GM23338 (cell line): ENCODE measurements at regions not wholly inside any gene's neighbourhood (a gene's known extent, or its start where the extent isn't known, plus 50 kb on each side); places are given as distances from the start of the nearest gene placed in this dataset.

Source experiments
- ATAC-seq: fragments of 200-7000 bp; cut with Tn5 transposase; 3 replicates; pipeline ENCODE4 v1.9.1; 2020
- DNase-seq: peaks from one replicate; pipeline ENCODE4 v3.0.0-alpha.2; 2015; ENCODE audit warnings: low spot score
- H2AFZ ChIP-seq: fragments of 200-600 bp; sonication (generic); 2 replicates; pipeline ENCODE4 v1.8.0; 2016; ENCODE audit warnings: antibody characterized with exemption, mild to moderate bottlenecking, moderate library complexity
- H3F3A ChIP-seq: fragments of 200-600 bp; sonication (generic); replicated peaks from 2 replicates; pipeline ENCODE4 v1.8.0; 2017; ENCODE audit warnings: antibody characterized with exemption, mixed run types, low read depth
- H3K27ac ChIP-seq: fragments of 200-600 bp; sonication (generic); 2 replicates; pipeline ENCODE4 v1.6.1; 2016; ENCODE audit warnings: low read depth
- H3K27me3 ChIP-seq: fragments of 200-600 bp; sonication (generic); 2 replicates; pipeline ENCODE4 v1.8.0; 2016; ENCODE audit warnings: mild to moderate bottlenecking, mixed run types, moderate library complexity; ENCODE audit not compliant: insufficient read depth
- H3K36me3 ChIP-seq: fragments of 200-600 bp; sonication (generic); 2 replicates; pipeline ENCODE4 v1.8.0; 2016; ENCODE audit warnings: mild to moderate bottlenecking; ENCODE audit not compliant: insufficient read depth
- H3K4me1 ChIP-seq: fragments of 200-600 bp; sonication (generic); 2 replicates; pipeline ENCODE4 v1.8.0; 2016; ENCODE audit warnings: mild to moderate bottlenecking, moderate library complexity; ENCODE audit not compliant: insufficient read depth
- H3K4me2 ChIP-seq: fragments of 200-600 bp; sonication (generic); 2 replicates; pipeline ENCODE4 v1.7.1; 2017; ENCODE audit warnings: mixed run types
- H3K4me3 ChIP-seq: fragments of 200-600 bp; sonication (generic); 2 replicates; pipeline ENCODE4 v1.6.1; 2016; ENCODE audit warnings: mixed run types
- H3K79me2 ChIP-seq: fragments of 200-600 bp; sonication (generic); replicated peaks from 2 replicates; pipeline ENCODE4 v1.8.0; 2017; ENCODE audit warnings: mild to moderate bottlenecking; ENCODE audit not compliant: insufficient read depth
- H3K9me2 ChIP-seq: fragments of 200-600 bp; sonication (generic); 2 replicates; pipeline ENCODE4 v1.8.0; 2017; ENCODE audit not compliant: insufficient read depth
- H4K20me1 ChIP-seq: fragments of 200-600 bp; sonication (generic); replicated peaks from 2 replicates; pipeline ENCODE4 v1.8.0; 2017; ENCODE audit warnings: mild to moderate bottlenecking; ENCODE audit not compliant: insufficient read depth
- H3K27ac Mint-ChIP-seq: 2 replicates; pipeline ENCODE4 v1.8.0; 2020; ENCODE audit warnings: inconsistent platforms, mild to moderate bottlenecking, moderate library complexity, mixed read lengths
- H3K27me3 Mint-ChIP-seq: 3 replicates; pipeline ENCODE4 v1.8.0; 2022; ENCODE audit warnings: low read depth, mild to moderate bottlenecking, moderate library complexity, mixed read lengths, inconsistent platforms; ENCODE audit not compliant: insufficient read depth, poor library complexity
- H3K36me3 Mint-ChIP-seq: 3 replicates; pipeline ENCODE4 v1.8.0; 2021; ENCODE audit warnings: low read depth, mild to moderate bottlenecking, inconsistent platforms, moderate library complexity, mixed read lengths
- H3K4me1 Mint-ChIP-seq: 3 replicates; pipeline ENCODE4 v1.8.0; 2020; ENCODE audit warnings: mild to moderate bottlenecking, inconsistent platforms, mixed read lengths
- H3K4me3 Mint-ChIP-seq: 3 replicates; pipeline ENCODE4 v1.8.0; 2021; ENCODE audit warnings: moderate library complexity, mild to moderate bottlenecking, inconsistent platforms, mixed read lengths
- H3K9me3 Mint-ChIP-seq: 3 replicates; pipeline ENCODE4 v1.8.0; 2020; ENCODE audit warnings: moderate library complexity, mild to moderate bottlenecking, inconsistent platforms, mixed read lengths
- EZH2 ChIP-seq: fragments of 200-600 bp; sonication (generic); IDR thresholded peaks from one replicate; pipeline ENCODE4 v1.8.0; 2017; ENCODE audit warnings: antibody characterized with exemption, mild to moderate bottlenecking, low read depth; ENCODE audit not compliant: unreplicated experiment
- EZH2phosphoT487 ChIP-seq: fragments of 200-600 bp; sonication (generic); IDR thresholded peaks from one replicate; pipeline ENCODE4 v1.8.1; 2018; ENCODE audit warnings: antibody characterized with exemption; ENCODE audit not compliant: unreplicated experiment
- NANOG ChIP-seq: IDR thresholded peaks from 2 replicates; pipeline ENCODE4 v1.6.1; 2016; ENCODE audit warnings: antibody characterized with exemption, borderline replicate concordance
- POLR2AphosphoS5 ChIP-seq: IDR thresholded peaks from 2 replicates; pipeline ENCODE4 v1.6.1; 2016; ENCODE audit warnings: antibody characterized with exemption, low read depth
- STAT1 ChIP-seq: IDR thresholded peaks from one replicate; pipeline ENCODE4 v1.6.1; 2016; ENCODE audit warnings: antibody characterized with exemption; ENCODE audit not compliant: unreplicated experiment
- ZNF331 ChIP-seq: fragments of 250-450 bp; sonication (Bioruptor Pico); IDR thresholded peaks from 2 replicates; pipeline ENCODE4 v1.5.0; 2020; ENCODE audit warnings: low read depth, mild to moderate bottlenecking, moderate library complexity
- TF ChIP-seq, protein P1 (sequence below): fragments of 250-450 bp; sonication (Bioruptor Pico); IDR thresholded peaks from 2 replicates; pipeline ENCODE4 v1.5.0; 2020; ENCODE audit warnings: mild to moderate bottlenecking, moderate library complexity
- TF ChIP-seq, protein P2 (sequence below): IDR thresholded peaks from 2 replicates; pipeline ENCODE4 v1.6.1; 2016; ENCODE audit warnings: antibody characterized with exemption
- TF ChIP-seq, protein P3 (sequence below), 2 experiments: fragments of 200-600 bp in 1 of 2; sonication (generic) in 1 of 2; conservative IDR thresholded peaks; 2 replicates each; pipeline versions ENCODE4 v1.5.1 to v1.6.1; 2016 to 2017; ENCODE audit warnings: antibody characterized with exemption in 2 of 2, low read depth in 2 of 2, mild to moderate bottlenecking in 2 of 2, moderate library complexity in 1 of 2
- TF ChIP-seq, protein P4 (sequence below): IDR thresholded peaks from one replicate; pipeline ENCODE4 v1.6.1; 2018; ENCODE audit warnings: antibody characterized with exemption; ENCODE audit not compliant: unreplicated experiment

DNA sequence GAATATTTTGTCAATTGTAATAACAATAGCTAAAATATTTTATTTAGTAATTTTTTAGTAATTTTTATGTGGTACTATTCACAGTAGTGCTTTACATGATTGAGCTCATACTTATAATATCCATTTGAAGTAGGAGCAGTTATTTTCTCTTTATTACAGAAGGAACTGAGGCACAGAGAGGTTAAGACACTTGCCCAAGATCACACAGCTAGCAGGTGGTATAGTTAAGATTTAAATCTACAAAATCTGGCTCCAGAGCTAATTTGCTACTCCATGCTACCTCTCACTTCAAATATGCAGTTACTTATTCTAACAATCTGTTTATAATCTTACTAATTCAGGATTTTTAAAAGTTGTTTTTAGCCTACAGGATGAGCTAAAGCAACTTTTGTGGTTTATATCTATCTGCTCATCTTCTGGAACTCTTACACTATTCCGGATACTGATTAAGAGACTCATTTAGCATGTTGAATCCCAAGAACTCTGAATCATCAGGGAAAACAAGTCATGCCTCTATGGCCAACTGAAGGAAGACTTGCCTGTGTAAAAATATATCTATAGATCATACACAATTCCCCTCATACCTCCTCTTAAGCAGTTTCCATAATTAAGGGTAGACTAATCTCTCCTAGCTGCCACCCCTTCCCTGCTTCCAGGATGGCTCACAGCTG, 324.2 kb downstream of the UBE3D start (continued):
- TF ChIP-seq EZH2 (no peak), EZH2phosphoT487 (no peak), NANOG (no peak), POLR2AphosphoS5 (no peak)
- TF ChIP-seq, protein P1, sequence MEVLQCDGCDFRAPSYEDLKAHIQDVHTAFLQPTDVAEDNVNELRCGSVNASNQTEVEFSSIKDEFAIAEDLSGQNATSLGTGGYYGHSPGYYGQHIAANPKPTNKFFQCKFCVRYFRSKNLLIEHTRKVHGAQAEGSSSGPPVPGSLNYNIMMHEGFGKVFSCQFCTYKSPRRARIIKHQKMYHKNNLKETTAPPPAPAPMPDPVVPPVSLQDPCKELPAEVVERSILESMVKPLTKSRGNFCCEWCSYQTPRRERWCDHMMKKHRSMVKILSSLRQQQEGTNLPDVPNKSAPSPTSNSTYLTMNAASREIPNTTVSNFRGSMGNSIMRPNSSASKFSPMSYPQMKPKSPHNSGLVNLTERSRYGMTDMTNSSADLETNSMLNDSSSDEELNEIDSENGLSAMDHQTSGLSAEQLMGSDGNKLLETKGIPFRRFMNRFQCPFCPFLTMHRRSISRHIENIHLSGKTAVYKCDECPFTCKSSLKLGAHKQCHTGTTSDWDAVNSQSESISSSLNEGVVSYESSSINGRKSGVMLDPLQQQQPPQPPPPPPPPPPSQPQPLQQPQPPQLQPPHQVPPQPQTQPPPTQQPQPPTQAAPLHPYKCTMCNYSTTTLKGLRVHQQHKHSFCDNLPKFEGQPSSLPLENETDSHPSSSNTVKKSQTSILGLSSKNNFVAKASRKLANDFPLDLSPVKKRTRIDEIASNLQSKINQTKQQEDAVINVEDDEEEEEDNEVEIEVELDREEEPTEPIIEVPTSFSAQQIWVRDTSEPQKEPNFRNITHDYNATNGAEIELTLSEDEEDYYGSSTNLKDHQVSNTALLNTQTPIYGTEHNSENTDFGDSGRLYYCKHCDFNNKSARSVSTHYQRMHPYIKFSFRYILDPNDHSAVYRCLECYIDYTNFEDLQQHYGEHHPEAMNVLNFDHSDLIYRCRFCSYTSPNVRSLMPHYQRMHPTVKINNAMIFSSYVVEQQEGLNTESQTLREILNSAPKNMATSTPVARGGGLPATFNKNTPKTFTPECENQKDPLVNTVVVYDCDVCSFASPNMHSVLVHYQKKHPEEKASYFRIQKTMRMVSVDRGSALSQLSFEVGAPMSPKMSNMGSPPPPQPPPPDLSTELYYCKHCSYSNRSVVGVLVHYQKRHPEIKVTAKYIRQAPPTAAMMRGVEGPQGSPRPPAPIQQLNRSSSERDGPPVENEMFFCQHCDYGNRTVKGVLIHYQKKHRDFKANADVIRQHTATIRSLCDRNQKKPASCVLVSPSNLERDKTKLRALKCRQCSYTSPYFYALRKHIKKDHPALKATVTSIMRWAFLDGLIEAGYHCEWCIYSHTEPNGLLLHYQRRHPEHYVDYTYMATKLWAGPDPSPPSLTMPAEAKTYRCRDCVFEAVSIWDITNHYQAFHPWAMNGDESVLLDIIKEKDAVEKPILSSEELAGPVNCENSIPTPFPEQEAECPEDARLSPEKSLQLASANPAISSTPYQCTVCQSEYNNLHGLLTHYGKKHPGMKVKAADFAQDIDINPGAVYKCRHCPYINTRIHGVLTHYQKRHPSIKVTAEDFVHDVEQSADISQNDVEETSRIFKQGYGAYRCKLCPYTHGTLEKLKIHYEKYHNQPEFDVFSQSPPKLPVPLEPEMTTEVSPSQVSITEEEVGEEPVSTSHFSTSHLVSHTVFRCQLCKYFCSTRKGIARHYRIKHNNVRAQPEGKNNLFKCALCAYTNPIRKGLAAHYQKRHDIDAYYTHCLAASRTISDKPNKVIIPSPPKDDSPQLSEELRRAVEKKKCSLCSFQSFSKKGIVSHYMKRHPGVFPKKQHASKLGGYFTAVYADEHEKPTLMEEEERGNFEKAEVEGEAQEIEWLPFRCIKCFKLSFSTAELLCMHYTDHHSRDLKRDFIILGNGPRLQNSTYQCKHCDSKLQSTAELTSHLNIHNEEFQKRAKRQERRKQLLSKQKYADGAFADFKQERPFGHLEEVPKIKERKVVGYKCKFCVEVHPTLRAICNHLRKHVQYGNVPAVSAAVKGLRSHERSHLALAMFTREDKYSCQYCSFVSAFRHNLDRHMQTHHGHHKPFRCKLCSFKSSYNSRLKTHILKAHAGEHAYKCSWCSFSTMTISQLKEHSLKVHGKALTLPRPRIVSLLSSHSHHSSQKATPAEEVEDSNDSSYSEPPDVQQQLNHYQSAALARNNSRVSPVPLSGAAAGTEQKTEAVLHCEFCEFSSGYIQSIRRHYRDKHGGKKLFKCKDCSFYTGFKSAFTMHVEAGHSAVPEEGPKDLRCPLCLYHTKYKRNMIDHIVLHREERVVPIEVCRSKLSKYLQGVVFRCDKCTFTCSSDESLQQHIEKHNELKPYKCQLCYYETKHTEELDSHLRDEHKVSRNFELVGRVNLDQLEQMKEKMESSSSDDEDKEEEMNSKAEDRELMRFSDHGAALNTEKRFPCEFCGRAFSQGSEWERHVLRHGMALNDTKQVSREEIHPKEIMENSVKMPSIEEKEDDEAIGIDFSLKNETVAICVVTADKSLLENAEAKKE (CRISPR knock-in tag): no peak
- TF ChIP-seq, protein P2, sequence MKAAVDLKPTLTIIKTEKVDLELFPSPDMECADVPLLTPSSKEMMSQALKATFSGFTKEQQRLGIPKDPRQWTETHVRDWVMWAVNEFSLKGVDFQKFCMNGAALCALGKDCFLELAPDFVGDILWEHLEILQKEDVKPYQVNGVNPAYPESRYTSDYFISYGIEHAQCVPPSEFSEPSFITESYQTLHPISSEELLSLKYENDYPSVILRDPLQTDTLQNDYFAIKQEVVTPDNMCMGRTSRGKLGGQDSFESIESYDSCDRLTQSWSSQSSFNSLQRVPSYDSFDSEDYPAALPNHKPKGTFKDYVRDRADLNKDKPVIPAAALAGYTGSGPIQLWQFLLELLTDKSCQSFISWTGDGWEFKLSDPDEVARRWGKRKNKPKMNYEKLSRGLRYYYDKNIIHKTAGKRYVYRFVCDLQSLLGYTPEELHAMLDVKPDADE: no peak

DNA sequence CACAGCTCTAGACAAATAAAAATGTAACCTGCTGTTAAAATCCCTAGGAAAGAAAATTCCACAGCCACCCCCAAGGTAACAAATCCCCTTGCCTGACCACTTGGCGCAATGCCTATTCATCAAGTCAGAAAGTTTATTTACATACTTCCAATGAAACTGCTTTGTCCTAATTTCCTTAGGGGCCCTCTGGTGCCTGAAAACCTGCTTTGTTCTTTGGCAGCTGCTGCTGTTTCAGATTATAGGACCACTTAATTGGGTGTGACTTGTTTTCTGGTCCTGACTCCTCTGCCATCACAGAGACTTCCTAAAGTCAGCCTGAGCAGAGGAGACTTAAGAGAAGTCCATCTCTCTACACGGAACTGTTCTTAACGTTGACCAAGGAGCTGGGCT, 323.6 kb downstream of the UBE3D start:
- no peak overlapping the region for H3K4me3 ChIP-seq
- no peaks in the 10 kb centered on the region for H3K27me3 ChIP-seq
- H4K20me1 ChIP-seq: no peaks in the 10 kb centered on the region
- no peak overlapping the region for H3K27ac ChIP-seq
- peak overlapping the region; percentile 15; the same call in 1 of the 2 replicates for H3K4me2 ChIP-seq
- peak overlapping the region; percentile 15; the same call in 1 of the 2 replicates for H2AFZ ChIP-seq
- Mint-ChIP-seq H3K4me1 (peaks cover 44% of the 10 kb centered on the region), H3K36me3 (no peaks in the 10 kb centered on the region), H3K27ac (no peak overlapping the region), H3K4me3 (no peak overlapping the region), H3K27me3 (no peaks in the 10 kb centered on the region), H3K9me3 (no peaks in the 10 kb centered on the region)
- DNase-seq (peak; percentile 5), ATAC-seq (no peak)
- no peaks in the 10 kb centered on the region for H3K36me3 ChIP-seq
- H3K9me2 ChIP-seq: peaks cover 7% of the 10 kb centered on the region; the same call in 1 of the 2 replicates
- peaks cover 46% of the 10 kb centered on the region for H3K4me1 ChIP-seq
- H3F3A ChIP-seq: no peaks in the 10 kb centered on the region
- no peaks in the 10 kb centered on the region for H3K79me2 ChIP-seq
- TF ChIP-seq, protein P3, sequence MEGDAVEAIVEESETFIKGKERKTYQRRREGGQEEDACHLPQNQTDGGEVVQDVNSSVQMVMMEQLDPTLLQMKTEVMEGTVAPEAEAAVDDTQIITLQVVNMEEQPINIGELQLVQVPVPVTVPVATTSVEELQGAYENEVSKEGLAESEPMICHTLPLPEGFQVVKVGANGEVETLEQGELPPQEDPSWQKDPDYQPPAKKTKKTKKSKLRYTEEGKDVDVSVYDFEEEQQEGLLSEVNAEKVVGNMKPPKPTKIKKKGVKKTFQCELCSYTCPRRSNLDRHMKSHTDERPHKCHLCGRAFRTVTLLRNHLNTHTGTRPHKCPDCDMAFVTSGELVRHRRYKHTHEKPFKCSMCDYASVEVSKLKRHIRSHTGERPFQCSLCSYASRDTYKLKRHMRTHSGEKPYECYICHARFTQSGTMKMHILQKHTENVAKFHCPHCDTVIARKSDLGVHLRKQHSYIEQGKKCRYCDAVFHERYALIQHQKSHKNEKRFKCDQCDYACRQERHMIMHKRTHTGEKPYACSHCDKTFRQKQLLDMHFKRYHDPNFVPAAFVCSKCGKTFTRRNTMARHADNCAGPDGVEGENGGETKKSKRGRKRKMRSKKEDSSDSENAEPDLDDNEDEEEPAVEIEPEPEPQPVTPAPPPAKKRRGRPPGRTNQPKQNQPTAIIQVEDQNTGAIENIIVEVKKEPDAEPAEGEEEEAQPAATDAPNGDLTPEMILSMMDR (conservative IDR thresholded peaks at IDR 0.05; ENCODE audit: low read depth in 2 of 2): no peak
- TF ChIP-seq, protein P4, sequence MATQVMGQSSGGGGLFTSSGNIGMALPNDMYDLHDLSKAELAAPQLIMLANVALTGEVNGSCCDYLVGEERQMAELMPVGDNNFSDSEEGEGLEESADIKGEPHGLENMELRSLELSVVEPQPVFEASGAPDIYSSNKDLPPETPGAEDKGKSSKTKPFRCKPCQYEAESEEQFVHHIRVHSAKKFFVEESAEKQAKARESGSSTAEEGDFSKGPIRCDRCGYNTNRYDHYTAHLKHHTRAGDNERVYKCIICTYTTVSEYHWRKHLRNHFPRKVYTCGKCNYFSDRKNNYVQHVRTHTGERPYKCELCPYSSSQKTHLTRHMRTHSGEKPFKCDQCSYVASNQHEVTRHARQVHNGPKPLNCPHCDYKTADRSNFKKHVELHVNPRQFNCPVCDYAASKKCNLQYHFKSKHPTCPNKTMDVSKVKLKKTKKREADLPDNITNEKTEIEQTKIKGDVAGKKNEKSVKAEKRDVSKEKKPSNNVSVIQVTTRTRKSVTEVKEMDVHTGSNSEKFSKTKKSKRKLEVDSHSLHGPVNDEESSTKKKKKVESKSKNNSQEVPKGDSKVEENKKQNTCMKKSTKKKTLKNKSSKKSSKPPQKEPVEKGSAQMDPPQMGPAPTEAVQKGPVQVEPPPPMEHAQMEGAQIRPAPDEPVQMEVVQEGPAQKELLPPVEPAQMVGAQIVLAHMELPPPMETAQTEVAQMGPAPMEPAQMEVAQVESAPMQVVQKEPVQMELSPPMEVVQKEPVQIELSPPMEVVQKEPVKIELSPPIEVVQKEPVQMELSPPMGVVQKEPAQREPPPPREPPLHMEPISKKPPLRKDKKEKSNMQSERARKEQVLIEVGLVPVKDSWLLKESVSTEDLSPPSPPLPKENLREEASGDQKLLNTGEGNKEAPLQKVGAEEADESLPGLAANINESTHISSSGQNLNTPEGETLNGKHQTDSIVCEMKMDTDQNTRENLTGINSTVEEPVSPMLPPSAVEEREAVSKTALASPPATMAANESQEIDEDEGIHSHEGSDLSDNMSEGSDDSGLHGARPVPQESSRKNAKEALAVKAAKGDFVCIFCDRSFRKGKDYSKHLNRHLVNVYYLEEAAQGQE: no peak
- TF ChIP-seq STAT1 (no peak), NANOG (no peak), ZNF331 (CRISPR knock-in tag) (no peak), POLR2AphosphoS5 (no peak), EZH2phosphoT487 (no peak), EZH2 (no peak)
